ENCODE measurements at regions not wholly inside any gene's neighbourhood (a gene's known extent, or its start where the extent isn't known, plus 50 kb on each side); places are given as distances from the start of the nearest gene placed in this dataset.

GRCh38 chr18:76246590-76246989 lies 248.5 kb downstream of the ZNF516 start:
- no peak overlapping the region for H3K27ac ChIP-seq
- H3K4me3 ChIP-seq = no peak overlapping the region
- TF ChIP-seq CTCF (conservative IDR thresholded peaks at IDR 0.05) (no peak), EZH2 (IDR thresholded peaks at IDR 0.05; ENCODE audit: low read depth) (no peak)
- no peaks in the 10 kb centered on the region; the same call in 1 of the 2 replicates for H4K20me1 ChIP-seq (ENCODE audit: insufficient read depth)
- H3K79me2 ChIP-seq (ENCODE audit: low read depth) = no peaks in the 10 kb centered on the region
- H2AFZ ChIP-seq = no peak overlapping the region
- no peaks in the 10 kb centered on the region for H3K36me3 ChIP-seq (ENCODE audit: low read depth)
- BruUV-seq (replicated peaks) = no TSS peak
- peaks cover 47% of the 10 kb centered on the region for H3K27me3 ChIP-seq (ENCODE audit: insufficient read depth, low read depth)
- intact Hi-C loops (cut with micrococcal nuclease; ENCODE audit: unreplicated experiment) = no loop called here
- no peaks in the 10 kb centered on the region for H3K9me3 ChIP-seq (ENCODE audit: insufficient read depth, low read depth)
- CTCF ChIA-PET = no interaction called here
- no peak for DNase-seq
- H3K4me1 ChIP-seq (replicated peaks; ENCODE audit: insufficient read depth) = no peaks in the 10 kb centered on the region
- no peak overlapping the region for H3K4me2 ChIP-seq
- POLR2A ChIA-PET (ENCODE audit: unreplicated experiment) = no interaction called here
- H3F3A ChIP-seq (ENCODE audit: insufficient read depth, low read depth) = no peaks in the 10 kb centered on the region
- no peaks in the 10 kb centered on the region for H3K9me2 ChIP-seq (ENCODE audit: insufficient read depth)

GRCh38 chr18:76234676-76235060 lies 260.4 kb downstream of the ZNF516 start:
- POLR2A ChIA-PET (ENCODE audit: unreplicated experiment) = no interaction called here

GRCh38 chr18:76233876-76234675 lies 261.0 kb downstream of the ZNF516 start:
- ChIA-PET CTCF (no interaction called here), POLR2A (ENCODE audit: unreplicated experiment) (no interaction called here)
- Histone ChIP-seq H3F3A (ENCODE audit: insufficient read depth, low read depth) (no peaks in the 10 kb centered on the region), H2AFZ (no peak overlapping the region), H3K4me3 (no peak overlapping the region), H3K79me2 (ENCODE audit: low read depth) (no peaks in the 10 kb centered on the region), H3K4me2 (no peak overlapping the region), H3K27ac (no peak overlapping the region), H3K9me3 (ENCODE audit: insufficient read depth, low read depth) (no peaks in the 10 kb centered on the region), H3K4me1 (replicated peaks; ENCODE audit: insufficient read depth) (no peaks in the 10 kb centered on the region), H4K20me1 (ENCODE audit: insufficient read depth) (no peaks in the 10 kb centered on the region), H3K9me2 (ENCODE audit: insufficient read depth) (no peaks in the 10 kb centered on the region), H3K27me3 (ENCODE audit: insufficient read depth, low read depth) (peaks cover 24% of the 10 kb centered on the region), H3K36me3 (ENCODE audit: low read depth) (no peaks in the 10 kb centered on the region)
- intact Hi-C loops (cut with micrococcal nuclease; ENCODE audit: unreplicated experiment) = no loop called here
- TF ChIP-seq EZH2 (IDR thresholded peaks at IDR 0.05; ENCODE audit: low read depth) (no peak), CTCF (conservative IDR thresholded peaks at IDR 0.05) (no peak)
- no peak for DNase-seq
- BruUV-seq (replicated peaks) = no TSS peak

More at GRCh38 chr18:76234676-76235060, 260.4 kb downstream of the ZNF516 start:
- peaks cover 21% of the 10 kb centered on the region for H3K27me3 ChIP-seq (ENCODE audit: insufficient read depth, low read depth)
- no peaks in the 10 kb centered on the region for H3K79me2 ChIP-seq (ENCODE audit: low read depth)
- CTCF ChIA-PET = no interaction called here
- H3K36me3 ChIP-seq (ENCODE audit: low read depth) = no peaks in the 10 kb centered on the region
- TF ChIP-seq EZH2 (IDR thresholded peaks at IDR 0.05; ENCODE audit: low read depth) (no peak), CTCF (conservative IDR thresholded peaks at IDR 0.05) (no peak)
- no peaks in the 10 kb centered on the region for H3K4me1 ChIP-seq (replicated peaks; ENCODE audit: insufficient read depth)
- no peaks in the 10 kb centered on the region for H4K20me1 ChIP-seq (ENCODE audit: insufficient read depth)
- intact Hi-C loops (cut with micrococcal nuclease; ENCODE audit: unreplicated experiment) = no loop called here
- H2AFZ ChIP-seq = no peak overlapping the region
- no peaks in the 10 kb centered on the region for H3K9me3 ChIP-seq (ENCODE audit: insufficient read depth, low read depth)
- no peak overlapping the region for H3K4me3 ChIP-seq
- no TSS peak for BruUV-seq (replicated peaks)
- no peak overlapping the region for H3K4me2 ChIP-seq
- H3F3A ChIP-seq (ENCODE audit: insufficient read depth, low read depth) = no peaks in the 10 kb centered on the region
- DNase-seq = no peak
- H3K27ac ChIP-seq = no peak overlapping the region
- H3K9me2 ChIP-seq (ENCODE audit: insufficient read depth) = no peaks in the 10 kb centered on the region
